H1 (cell line): ENCODE measurements at regions not wholly inside any gene's neighbourhood (a gene's known extent, or its start where the extent isn't known, plus 50 kb on each side); places are given as distances from the start of the nearest gene placed in this dataset.

Experiments used
- CTCF ChIA-PET: fragments of 300-600 bp; sonication (Branson Sonifier 250); formaldehyde crosslinking; loops from one replicate; lab custom pipeline; 2021; ENCODE audit not compliant: partially characterized antibody; lab: Charles Lee
- POLR2A ChIA-PET: fragments of 300-600 bp; sonication (Branson Sonifier 250); formaldehyde crosslinking; loops from one replicate; lab custom pipeline; 2021; ENCODE audit warnings: inconsistent platforms; ENCODE audit not compliant: partially characterized antibody; lab: Charles Lee
- DNase-seq, 2 experiments: peaks; one replicate each; pipeline versions ENCODE4 v3.0.0 to v3.0.0-alpha.2; 2010 to 2022; ENCODE audit warnings: low spot score in 2 of 2, low read depth in 1 of 2, mixed read lengths in 1 of 2
- FAIRE-seq: peaks from 2 replicates; lab custom pipeline; 2011; peaks lifted over from hg19 to GRCh38; lab: Jason Lieb, UNC
- H2AFZ ChIP-seq: 2 replicates; pipeline ENCODE4 v1.8.1; 2012; ENCODE audit warnings: low read length, inconsistent platforms
- H2AK5ac ChIP-seq: 2 replicates; pipeline ENCODE4 v1.6.1; 2013; ENCODE audit warnings: low read depth, low read length
- H2BK120ac ChIP-seq: replicated peaks from 2 replicates; pipeline ENCODE3; 2013; ENCODE audit warnings: low read depth, low read length, inconsistent platforms
- H2BK12ac ChIP-seq: 2 replicates; pipeline ENCODE4 v1.6.1; 2013; ENCODE audit warnings: low read depth, low read length
- H2BK15ac ChIP-seq: 2 replicates; pipeline ENCODE4 v1.6.1; 2013; ENCODE audit warnings: low read length
- H2BK20ac ChIP-seq: 2 replicates; pipeline ENCODE4 v1.6.1; 2013; ENCODE audit warnings: low read length
- H2BK5ac ChIP-seq: 2 replicates; pipeline ENCODE4 v1.6.1; 2013; ENCODE audit warnings: low read depth, low read length
- H3K14ac ChIP-seq: 2 replicates; pipeline ENCODE4 v1.6.1; 2013; ENCODE audit warnings: inconsistent platforms; ENCODE audit not compliant: insufficient read length
- H3K18ac ChIP-seq: 2 replicates; pipeline ENCODE4 v1.6.1; 2013; ENCODE audit warnings: low read length; ENCODE audit errors: extremely low read depth
- H3K23ac ChIP-seq: 2 replicates; pipeline ENCODE4 v1.6.1; 2013; ENCODE audit warnings: inconsistent platforms; ENCODE audit not compliant: insufficient read length
- H3K23me2 ChIP-seq: 2 replicates; pipeline ENCODE4 v1.6.1; 2013; ENCODE audit warnings: low read depth, low read length
- H3K27ac ChIP-seq: 2 replicates; pipeline ENCODE4 v1.6.1; 2011; ENCODE audit warnings: low read depth, low read length, inconsistent platforms
- H3K27me3 ChIP-seq, 4 experiments: replicated peaks in 1 of 4; 1 replicate in 1 of 4; 2 replicates in 3 of 4; pipeline versions ENCODE4 v1.6.1 to v1.8.1; 2011 to 2013; ENCODE audit warnings: low read length in 3 of 4, mild to moderate bottlenecking in 3 of 4, inconsistent platforms in 2 of 4, mixed read lengths in 2 of 4, moderate library complexity in 1 of 4; ENCODE audit not compliant: control insufficient read depth in 3 of 4, insufficient read depth in 3 of 4; ENCODE audit errors: extremely low read depth in 1 of 4
- H3K36me3 ChIP-seq, 4 experiments: 2 replicates each; pipeline versions ENCODE4 v1.6.1 to v1.8.1; 2011 to 2013; ENCODE audit warnings: mild to moderate bottlenecking in 4 of 4, low read length in 3 of 4, moderate library complexity in 2 of 4, control low read depth in 1 of 4, inconsistent platforms in 1 of 4; ENCODE audit not compliant: insufficient read depth in 4 of 4, control insufficient read depth in 2 of 4
- H3K4ac ChIP-seq: replicated peaks from 2 replicates; pipeline ENCODE3; 2013; ENCODE audit warnings: low read length, low read depth, mixed read lengths, inconsistent platforms; ENCODE audit not compliant: insufficient read length
- H3K4me1 ChIP-seq, 4 experiments: replicated peaks in 1 of 4; 1 replicate in 1 of 4; 2 replicates in 3 of 4; pipeline versions ENCODE4 v1.6.1 to v1.8.1; 2011 to 2013; ENCODE audit warnings: low read length in 3 of 4, inconsistent platforms in 2 of 4, mixed read lengths in 1 of 4; ENCODE audit not compliant: insufficient read depth in 4 of 4, control insufficient read depth in 3 of 4
- H3K4me2 ChIP-seq, 2 experiments: 2 replicates each; pipeline versions ENCODE4 v1.6.1 to v1.8.1; 2011 to 2013; ENCODE audit warnings: low read depth in 2 of 2, low read length in 2 of 2, control low read depth in 1 of 2, inconsistent platforms in 1 of 2, mild to moderate bottlenecking in 1 of 2; ENCODE audit not compliant: insufficient read depth in 1 of 2
- H3K4me3 ChIP-seq, 4 experiments: fragments of 200-600, 300-600 bp in 1 of 4; sonication (generic), shearing (Covaris generic), sonication (Bioruptor Twin) in 1 of 4; 2 replicates each; pipeline versions ENCODE4 v1.5.1 to v1.8.1; 2011 to 2016; ENCODE audit warnings: low read length in 4 of 4, low read depth in 3 of 4, control low read depth in 2 of 4, inconsistent platforms in 2 of 4, mild to moderate bottlenecking in 2 of 4, mixed read lengths in 1 of 4, moderate library complexity in 1 of 4; ENCODE audit not compliant: insufficient read depth in 2 of 4; ENCODE audit errors: extremely low read depth in 1 of 4
- H3K56ac ChIP-seq: replicated peaks from 2 replicates; pipeline ENCODE3; 2013; ENCODE audit warnings: low read depth, mild to moderate bottlenecking, mixed read lengths, low read length, inconsistent platforms; ENCODE audit not compliant: insufficient read length
- H3K79me1 ChIP-seq: 2 replicates; pipeline ENCODE4 v1.6.1; 2013; ENCODE audit warnings: low read depth, low read length, control low read depth
- H3K79me2 ChIP-seq, 2 experiments: 2 replicates each; pipeline versions ENCODE4 v1.6.1 to v1.8.1; 2012 to 2013; ENCODE audit warnings: low read length in 2 of 2, mild to moderate bottlenecking in 2 of 2, inconsistent platforms in 1 of 2; ENCODE audit not compliant: insufficient read depth in 2 of 2, control insufficient read depth in 1 of 2
- H3K9ac ChIP-seq, 4 experiments: replicated peaks in 1 of 4; 1 replicate in 1 of 4; 2 replicates in 3 of 4; pipeline versions ENCODE4 v1.6.1 to v1.8.1; 2011 to 2013; ENCODE audit warnings: low read depth in 3 of 4, low read length in 3 of 4, control low read depth in 2 of 4, mild to moderate bottlenecking in 2 of 4, moderate library complexity in 2 of 4, inconsistent platforms in 1 of 4; ENCODE audit errors: extremely low read depth in 1 of 4
- H3K9me3 ChIP-seq, 2 experiments: 2 replicates each; pipeline versions ENCODE4 v1.6.1 to v1.8.1; 2012 to 2013; ENCODE audit warnings: mild to moderate bottlenecking in 2 of 2, moderate library complexity in 2 of 2, control low read depth in 1 of 2, inconsistent platforms in 1 of 2, low read depth in 1 of 2, low read length in 1 of 2, mixed read lengths in 1 of 2; ENCODE audit not compliant: insufficient read depth in 2 of 2
- H4K20me1 ChIP-seq, 2 experiments: replicated peaks in 1 of 2; 2 replicates each; pipeline versions ENCODE3 to v1.8.1; 2011 to 2013; ENCODE audit warnings: inconsistent platforms in 2 of 2, low read length in 2 of 2, mild to moderate bottlenecking in 1 of 2; ENCODE audit not compliant: insufficient read depth in 2 of 2, control insufficient read depth in 1 of 2
- H4K5ac ChIP-seq: 2 replicates; pipeline ENCODE4 v1.6.1; 2013; ENCODE audit warnings: low read length, low read depth, mixed read lengths, inconsistent platforms; ENCODE audit not compliant: insufficient read length
- H4K8ac ChIP-seq: 2 replicates; pipeline ENCODE4 v1.8.0; 2013; ENCODE audit warnings: mild to moderate bottlenecking, moderate library complexity, low read length, inconsistent platforms; ENCODE audit not compliant: insufficient read depth; ENCODE audit errors: extremely low read depth
- H4K91ac ChIP-seq: replicated peaks from 2 replicates; pipeline ENCODE3; 2013; ENCODE audit warnings: low read length, mixed read lengths, inconsistent platforms; ENCODE audit not compliant: insufficient read length
- BACH1 ChIP-seq: IDR thresholded peaks from 2 replicates; pipeline ENCODE4 v1.6.1; 2012; ENCODE audit warnings: low read length, improper control_type of control experiment
- BCL11A ChIP-seq, 2 experiments: IDR thresholded peaks; one replicate each; pipeline ENCODE4 v1.6.1; 2011; ENCODE audit warnings: low read depth in 2 of 2, low read length in 2 of 2, mild to moderate bottlenecking in 2 of 2
- BRCA1 ChIP-seq: IDR thresholded peaks from 2 replicates; pipeline ENCODE4 v1.6.1; 2012; ENCODE audit warnings: low read depth, low read length, improper control_type of control experiment
- GTF2F1 ChIP-seq: IDR thresholded peaks from 2 replicates; pipeline ENCODE4 v1.6.1; 2012; ENCODE audit warnings: low read depth, low read length, improper control_type of control experiment, borderline replicate concordance
- HDAC2 ChIP-seq, 2 experiments: fragments of 300-600 bp in 1 of 2; sonication (generic) in 1 of 2; IDR thresholded peaks; 2 replicates each; pipeline ENCODE4 v1.6.1; 2011 to 2012; ENCODE audit warnings: low read depth in 2 of 2, low read length in 2 of 2, mild to moderate bottlenecking in 2 of 2, moderate library complexity in 2 of 2, borderline replicate concordance in 1 of 2, inconsistent platforms in 1 of 2
- HDAC6 ChIP-seq: IDR thresholded peaks from one replicate; pipeline ENCODE4 v1.7.1; 2012; ENCODE audit warnings: low read depth, mild to moderate bottlenecking, inconsistent platforms, low read length, moderate library complexity
- NRF1 ChIP-seq: IDR thresholded peaks from 2 replicates; pipeline ENCODE4 v1.6.1; 2011; ENCODE audit warnings: mild to moderate bottlenecking, low read depth, low read length, improper control_type of control experiment
- RBBP5 ChIP-seq: IDR thresholded peaks from 2 replicates; pipeline ENCODE4 v1.7.1; 2012; ENCODE audit warnings: low read depth, mild to moderate bottlenecking, inconsistent platforms, low read length, moderate library complexity, borderline replicate concordance
- SRF ChIP-seq: IDR thresholded peaks from 2 replicates; pipeline ENCODE4 v1.6.1; 2011; ENCODE audit warnings: mild to moderate bottlenecking, low read depth, low read length, moderate library complexity
- TBP ChIP-seq: IDR thresholded peaks from 2 replicates; pipeline ENCODE4 v1.6.1; 2011; ENCODE audit warnings: low read depth, low read length, improper control_type of control experiment
- TEAD4 ChIP-seq: IDR thresholded peaks from 2 replicates; pipeline ENCODE4 v1.6.1; 2012; ENCODE audit warnings: low read depth, low read length, inconsistent platforms, mixed read lengths
- WGBS, 2 experiments: shearing (Covaris generic) in 1 of 2; methylation state at CpG; one replicate each; pipeline versions ENCODE4 v1.1.6 to v1.1.7; 2013 to 2015; ENCODE audit warnings: low lambda C conversion rate in 2 of 2, mixed read lengths in 2 of 2, inconsistent platforms in 1 of 2, low coverage in 1 of 2, missing lambda C conversion rate in 1 of 2; ENCODE audit not compliant: insufficient replicate concordance in 2 of 2, insufficient coverage in 1 of 2, insufficient read length in 1 of 2; ENCODE audit errors: extremely low coverage in 1 of 2, missing lambda C conversion rate in 1 of 2; 5-methylcytosine and 5-hydroxymethylcytosine counted together
- TF ChIP-seq, protein P1 (sequence below): IDR thresholded peaks from 2 replicates; pipeline ENCODE4 v1.6.1; 2011; ENCODE audit warnings: low read length, improper control_type of control experiment

DNA sequence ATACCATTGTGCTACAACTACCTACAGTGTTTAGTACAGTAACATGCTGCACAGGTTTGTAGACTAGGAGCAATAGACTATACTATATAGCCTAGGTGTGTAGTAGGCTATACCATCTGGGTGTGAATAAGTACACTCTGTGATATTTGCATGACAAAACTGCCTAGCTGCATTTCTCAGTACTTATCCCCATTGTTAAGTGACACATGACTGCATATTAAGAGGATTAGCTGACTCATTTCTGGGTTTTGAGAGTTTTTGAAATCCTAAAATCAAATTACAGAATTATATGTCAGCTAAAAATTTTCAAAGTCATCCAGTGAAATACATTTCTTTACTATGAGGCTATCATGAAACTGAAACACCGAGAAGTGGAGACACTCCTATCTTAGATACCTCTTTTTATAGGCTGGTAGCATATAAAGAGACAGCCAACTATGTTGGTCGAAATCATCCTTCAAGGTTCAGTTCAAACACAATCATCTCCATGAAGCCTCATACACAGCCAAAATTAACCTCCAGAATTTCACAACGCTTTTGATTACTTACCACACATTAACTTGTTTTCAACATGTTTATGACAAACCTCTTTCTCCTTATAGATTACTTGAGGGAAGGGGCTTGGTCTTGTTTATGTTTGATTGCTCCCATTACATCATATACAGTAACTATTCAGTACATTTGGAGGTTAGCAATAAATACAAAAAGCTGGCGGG is 89.8 kb upstream of the ANK3 start:
- Histone ChIP-seq H4K5ac (no peak overlapping the region), H2BK20ac (no peak overlapping the region), H3K9ac (no peak overlapping the region), H2AFZ (no peak overlapping the region), H3K4me3 (no peak overlapping the region), H3K14ac (no peak overlapping the region), H3K4ac (no peak overlapping the region), H3K23me2 (no peaks in the 10 kb centered on the region), H2BK5ac (no peak overlapping the region), H3K79me2 (no peaks in the 10 kb centered on the region), H3K27ac (no peak overlapping the region), H3K4me1 (peaks cover 0 to 6% (median 1%) of the 10 kb centered on the region in 4 experiments; a peak in 2 of 7 replicates), H3K9me3 (no peaks in the 10 kb centered on the region), H3K56ac (no peak overlapping the region), H3K23ac (no peak overlapping the region), H2BK15ac (no peak overlapping the region), H4K8ac (no peak overlapping the region), H2AK5ac (no peak overlapping the region), H3K27me3 (no peaks in the 10 kb centered on the region), H2BK12ac (no peak overlapping the region), H4K91ac (no peak overlapping the region), H3K18ac (no peak overlapping the region), H2BK120ac (no peak overlapping the region), H3K79me1 (no peaks in the 10 kb centered on the region), H3K4me2 (no peak overlapping the region), H4K20me1 (no peaks in the 10 kb centered on the region), H3K36me3 (no peaks in the 10 kb centered on the region)
- DNase-seq (no peak), FAIRE-seq (no peak)
- ChIA-PET CTCF (interaction anchor here (1.2 to 1.9 kb wide), 3 partner anchors 14 to 35 kb away, joined by 3 to 10 read pairs (median 5); no protein-coding TSS in a partner anchor), POLR2A (no interaction called here)
- WGBS, 2 experiments, result 85% methylated on average over 4 of the region's 4 CpGs; no CpG with 5 or more reads in 1 of the 2 experiments
- no peak for TF ChIP-seq BACH1
- TF ChIP-seq SRF, result no peak
- TF ChIP-seq BRCA1, result no peak
- TF ChIP-seq, protein P1, sequence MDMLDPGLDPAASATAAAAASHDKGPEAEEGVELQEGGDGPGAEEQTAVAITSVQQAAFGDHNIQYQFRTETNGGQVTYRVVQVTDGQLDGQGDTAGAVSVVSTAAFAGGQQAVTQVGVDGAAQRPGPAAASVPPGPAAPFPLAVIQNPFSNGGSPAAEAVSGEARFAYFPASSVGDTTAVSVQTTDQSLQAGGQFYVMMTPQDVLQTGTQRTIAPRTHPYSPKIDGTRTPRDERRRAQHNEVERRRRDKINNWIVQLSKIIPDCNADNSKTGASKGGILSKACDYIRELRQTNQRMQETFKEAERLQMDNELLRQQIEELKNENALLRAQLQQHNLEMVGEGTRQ, result no peak
- no peak for TF ChIP-seq RBBP5
- no peak for TF ChIP-seq HDAC2 (IDR thresholded peaks at IDR 0.05; ENCODE audit: borderline replicate concordance in 1 of 2, low read depth in 2 of 2, low read length in 2 of 2)
- no peak for TF ChIP-seq GTF2F1
- TF ChIP-seq TBP, result no peak
- TF ChIP-seq TEAD4, result no peak
- TF ChIP-seq HDAC6, result no peak
- no peak for TF ChIP-seq NRF1
- TF ChIP-seq BCL11A (IDR thresholded peaks at IDR 0.05; ENCODE audit: low read depth in 2 of 2, low read length in 2 of 2), result no peak
